Activated T-helper 2 cell treated with anti-CD3 and anti-CD28 coated beads, Interferon-gamma antibody, Interleukin-2, Interleukin-4, amounts not matched to agents 10 μg/mL and 5 μg/mL and 100 μg/mL, durations not matched to agents 14 hours and 24 hours and 36 hours (primary cell): ENCODE measurements at regions not wholly inside any gene's neighbourhood (a gene's known extent, or its start where the extent isn't known, plus 50 kb on each side); places are given as distances from the start of the nearest gene placed in this dataset.

Source experiments
- DNase-seq: peaks from one replicate; pipeline ENCODE4 v3.0.0; 2021; ENCODE audit warnings: low spot score
- H3K27ac Mint-ChIP-seq: one replicate; pipeline ENCODE4 v1.8.0; 2021; ENCODE audit warnings: mixed read lengths
- H3K27me3 Mint-ChIP-seq: one replicate; pipeline ENCODE4 v1.8.0; 2021; ENCODE audit warnings: low read depth, mixed read lengths
- H3K36me3 Mint-ChIP-seq: one replicate; pipeline ENCODE4 v1.8.0; 2021; ENCODE audit warnings: low read depth, mixed read lengths
- H3K4me1 Mint-ChIP-seq: one replicate; pipeline ENCODE4 v1.8.0; 2021; ENCODE audit warnings: low read depth, mixed read lengths
- H3K4me3 Mint-ChIP-seq: one replicate; pipeline ENCODE4 v1.8.0; 2021; ENCODE audit warnings: low read depth, mild to moderate bottlenecking, moderate library complexity, mixed read lengths
- H3K9me3 Mint-ChIP-seq: one replicate; pipeline ENCODE4 v1.8.0; 2021; ENCODE audit warnings: mixed read lengths
- intact Hi-C: fragments of 100-400 bp; cut with micrococcal nuclease; formaldehyde crosslinking; loops from one replicate; pipeline ENCODE4 v1.15.1; 2023

- Mint-ChIP-seq H3K27me3 (no peaks in the 10 kb centered on the region), H3K4me1 (peaks cover 34% of the 10 kb centered on the region), H3K27ac (peak overlapping the region; percentile 100), H3K9me3 (no peaks in the 10 kb centered on the region), H3K36me3 (peaks cover 46% of the 10 kb centered on the region), H3K4me3 (peak overlapping the region; percentile 100)
- DNase-seq: peak; percentile 99
- intact Hi-C loops: loop anchor here (1.0 to 10.0 kb wide), 10 partner anchors 42 to 993 kb away; partner anchors contain the start of gene TRIM13
Observed at GRCh38 chr13:50081679-50082425, 66.6 kb downstream of the KCNRG start.

GRCh38 chr13:50082426-50083281, 67.4 kb downstream of the KCNRG start:
- DNase-seq: peak; percentile 73
- no peaks in the 10 kb centered on the region for H3K27me3 Mint-ChIP-seq
- H3K36me3 Mint-ChIP-seq: peaks cover 46% of the 10 kb centered on the region
- peak overlapping the region; percentile 100 for H3K27ac Mint-ChIP-seq
- intact Hi-C loops: loop anchor here (1.0 to 10.0 kb wide), 9 partner anchors 42 to 992 kb away; partner anchors contain the start of gene TRIM13
- no peaks in the 10 kb centered on the region for H3K9me3 Mint-ChIP-seq
- peaks cover 31% of the 10 kb centered on the region for H3K4me1 Mint-ChIP-seq
- H3K4me3 Mint-ChIP-seq: peak overlapping the region; percentile 100

- Mint-ChIP-seq H3K36me3 (peaks cover 35% of the 10 kb centered on the region), H3K9me3 (no peaks in the 10 kb centered on the region), H3K27ac (no peak overlapping the region), H3K4me3 (no peak overlapping the region), H3K27me3 (no peaks in the 10 kb centered on the region), H3K4me1 (peaks cover 20% of the 10 kb centered on the region)
- intact Hi-C loops: loop anchor here (10.0 kb wide), 2 partner anchors 720 to 990 kb away; no protein-coding TSS in a partner anchor
- no peak for DNase-seq
Observed at GRCh38 chr13:50085063-50085462, 69.8 kb downstream of the KCNRG start.

GRCh38 chr13:50089633-50090032, 74.4 kb downstream of the KCNRG start:
- H3K27me3 Mint-ChIP-seq: no peaks in the 10 kb centered on the region
- H3K36me3 Mint-ChIP-seq: peaks cover 21% of the 10 kb centered on the region
- no peaks in the 10 kb centered on the region for H3K9me3 Mint-ChIP-seq
- no peak overlapping the region for H3K27ac Mint-ChIP-seq
- intact Hi-C loops: loop anchor here (10.0 kb wide), 2 partner anchors 715 to 985 kb away; no protein-coding TSS in a partner anchor
- H3K4me3 Mint-ChIP-seq: no peak overlapping the region
- H3K4me1 Mint-ChIP-seq: peaks cover 12% of the 10 kb centered on the region
- no peak for DNase-seq

- DNase-seq: no peak
- H3K27ac Mint-ChIP-seq: no peak overlapping the region
- intact Hi-C loops: no loop called here
- H3K36me3 Mint-ChIP-seq: peaks cover 17% of the 10 kb centered on the region
- H3K4me3 Mint-ChIP-seq: no peak overlapping the region
- H3K4me1 Mint-ChIP-seq: peaks cover 10% of the 10 kb centered on the region
- no peaks in the 10 kb centered on the region for H3K9me3 Mint-ChIP-seq
- no peaks in the 10 kb centered on the region for H3K27me3 Mint-ChIP-seq
Observed at GRCh38 chr13:50090211-50090610, 75.0 kb downstream of the KCNRG start.

- Mint-ChIP-seq H3K9me3 (peaks cover 19% of the 10 kb centered on the region), H3K4me3 (no peak overlapping the region), H3K36me3 (peaks cover 34% of the 10 kb centered on the region), H3K4me1 (peaks cover 6% of the 10 kb centered on the region), H3K27me3 (no peaks in the 10 kb centered on the region), H3K27ac (no peak overlapping the region)
- DNase-seq: no peak
- intact Hi-C loops: no loop called here
Observed at GRCh38 chr13:50094615-50095293, 79.5 kb downstream of the KCNRG start.

GRCh38 chr13:50098693-50099092, 83.4 kb downstream of the KCNRG start:
- H3K4me3 Mint-ChIP-seq: no peak overlapping the region
- peaks cover 19% of the 10 kb centered on the region for H3K9me3 Mint-ChIP-seq
- H3K27ac Mint-ChIP-seq: no peak overlapping the region
- intact Hi-C loops: no loop called here
- H3K36me3 Mint-ChIP-seq: peaks cover 41% of the 10 kb centered on the region
- H3K4me1 Mint-ChIP-seq: peaks cover 10% of the 10 kb centered on the region
- no peak for DNase-seq
- no peaks in the 10 kb centered on the region for H3K27me3 Mint-ChIP-seq

- H3K36me3 Mint-ChIP-seq: peaks cover 46% of the 10 kb centered on the region
- H3K4me3 Mint-ChIP-seq: no peak overlapping the region
- H3K27me3 Mint-ChIP-seq: no peaks in the 10 kb centered on the region
- H3K9me3 Mint-ChIP-seq: peaks cover 19% of the 10 kb centered on the region
- DNase-seq: no peak
- intact Hi-C loops: no loop called here
- H3K27ac Mint-ChIP-seq: no peak overlapping the region
- peaks cover 12% of the 10 kb centered on the region for H3K4me1 Mint-ChIP-seq
Observed at GRCh38 chr13:50099473-50099872, 84.2 kb downstream of the KCNRG start.

GRCh38 chr13:50101590-50101989, 86.3 kb downstream of the KCNRG start:
- Mint-ChIP-seq H3K36me3 (peaks cover 53% of the 10 kb centered on the region), H3K9me3 (peaks cover 19% of the 10 kb centered on the region), H3K4me1 (peaks cover 17% of the 10 kb centered on the region), H3K27me3 (no peaks in the 10 kb centered on the region), H3K4me3 (no peak overlapping the region), H3K27ac (no peak overlapping the region)
- no peak for DNase-seq
- intact Hi-C loops: no loop called here

- Mint-ChIP-seq H3K36me3 (peaks cover 29% of the 10 kb centered on the region), H3K4me3 (no peak overlapping the region), H3K4me1 (peaks cover 24% of the 10 kb centered on the region), H3K27ac (no peak overlapping the region), H3K27me3 (no peaks in the 10 kb centered on the region), H3K9me3 (no peaks in the 10 kb centered on the region)
- DNase-seq: no peak
- intact Hi-C loops: no loop called here
Observed at GRCh38 chr13:50104493-50104892, 89.2 kb downstream of the KCNRG start.

- peak overlapping the region; percentile 28 for H3K4me3 Mint-ChIP-seq
- H3K4me1 Mint-ChIP-seq: peaks cover 27% of the 10 kb centered on the region
- H3K27me3 Mint-ChIP-seq: no peaks in the 10 kb centered on the region
- H3K9me3 Mint-ChIP-seq: no peaks in the 10 kb centered on the region
- peaks cover 24% of the 10 kb centered on the region for H3K36me3 Mint-ChIP-seq
- no peak for DNase-seq
- intact Hi-C loops: loop anchor here (2.0 kb wide), 1 partner anchor 16 kb away; no protein-coding TSS in a partner anchor
- peak overlapping the region; percentile 48 for H3K27ac Mint-ChIP-seq
Observed at GRCh38 chr13:50106559-50106958, 91.3 kb downstream of the KCNRG start.

- DNase-seq: no peak
- intact Hi-C loops: loop anchor here (2.0 kb wide), 1 partner anchor 16 kb away; no protein-coding TSS in a partner anchor
- no peak overlapping the region for H3K4me3 Mint-ChIP-seq
- H3K9me3 Mint-ChIP-seq: no peaks in the 10 kb centered on the region
- peaks cover 24% of the 10 kb centered on the region for H3K4me1 Mint-ChIP-seq
- no peak overlapping the region for H3K27ac Mint-ChIP-seq
- peaks cover 24% of the 10 kb centered on the region for H3K36me3 Mint-ChIP-seq
- H3K27me3 Mint-ChIP-seq: no peaks in the 10 kb centered on the region
Observed at GRCh38 chr13:50107205-50107604, 92.0 kb downstream of the KCNRG start.
